HEK293T (cell line): ENCODE measurements at regions not wholly inside any gene's neighbourhood (a gene's known extent, or its start where the extent isn't known, plus 50 kb on each side); places are given as distances from the start of the nearest gene placed in this dataset.

ENCODE experiments used
- HDGF ChIP-seq: fragments of 450-650 bp; IDR thresholded peaks from 2 replicates; pipeline ENCODE4 v1.6.1; 2017; ENCODE audit warnings: antibody characterized with exemption, borderline replicate concordance
- SP1 ChIP-seq: fragments of 450-650 bp; IDR thresholded peaks from 2 replicates; pipeline ENCODE4 v1.6.1; 2017

- TF ChIP-seq SP1 (no peak), HDGF (no peak)
Measured at GRCh38 chr13:73794755-73795154, 339.4 kb downstream of the KLF12 start.
